Chondrocyte (in vitro differentiated cells): ENCODE measurements at regions not wholly inside any gene's neighbourhood (a gene's known extent, or its start where the extent isn't known, plus 50 kb on each side); places are given as distances from the start of the nearest gene placed in this dataset.
"Not testable (repeated sequence)": the region's sequence is repeated elsewhere in the genome, so short reads cannot be mapped to it uniquely, and the experiment has no call there.

Experiments used
- DNase-seq: peaks from one replicate; pipeline ENCODE4 v3.0.0; 2021; ENCODE audit warnings: mixed read lengths, low spot score
- H3K27ac Mint-ChIP-seq: one replicate; pipeline ENCODE4 v1.8.0; 2021; ENCODE audit warnings: mild to moderate bottlenecking, moderate library complexity, mixed read lengths; ENCODE audit not compliant: unreplicated experiment
- H3K27me3 Mint-ChIP-seq: 2 replicates; pipeline ENCODE4 v1.8.0; 2021; ENCODE audit warnings: low read depth, mixed read lengths
- H3K36me3 Mint-ChIP-seq: 2 replicates; pipeline ENCODE4 v1.8.0; 2021; ENCODE audit warnings: low read depth, mixed read lengths
- H3K4me1 Mint-ChIP-seq: 2 replicates; pipeline ENCODE4 v1.8.0; 2021; ENCODE audit warnings: low read depth, mild to moderate bottlenecking, mixed read lengths
- H3K4me3 Mint-ChIP-seq: one replicate; pipeline ENCODE4 v1.8.0; 2021; ENCODE audit warnings: mild to moderate bottlenecking, moderate library complexity, mixed read lengths; ENCODE audit not compliant: unreplicated experiment
- H3K9me3 Mint-ChIP-seq: 2 replicates; pipeline ENCODE4 v1.8.0; 2021; ENCODE audit warnings: low read depth, mixed read lengths

DNA sequence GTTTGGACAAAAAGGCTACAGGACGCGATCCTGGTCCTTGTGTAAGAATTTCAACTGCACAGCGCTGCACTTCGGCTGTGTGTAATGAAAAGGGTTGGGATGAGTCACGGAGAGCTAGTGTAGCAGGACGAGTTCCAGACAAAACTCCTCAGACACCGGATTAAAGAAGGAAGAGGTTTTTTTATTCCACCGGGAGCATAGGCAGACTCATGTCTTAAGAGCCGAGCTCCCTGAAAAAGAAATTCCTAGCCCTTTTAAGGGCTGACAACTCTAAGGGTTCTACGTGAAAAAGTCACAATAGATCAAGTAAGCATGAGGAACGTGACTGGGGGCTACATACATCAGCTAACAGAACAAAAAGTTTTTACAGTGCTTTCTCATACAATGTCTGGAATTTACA, 54.8 kb upstream of the FAM90A1 start:
- H3K27ac Mint-ChIP-seq = peak overlapping the region; percentile 13
- H3K9me3 Mint-ChIP-seq, H3K27me3 Mint-ChIP-seq, H3K36me3 Mint-ChIP-seq, H3K4me3 Mint-ChIP-seq, DNase-seq: not testable (repeated sequence)
- peaks cover 11% of the 10 kb centered on the region for H3K4me1 Mint-ChIP-seq

DNA sequence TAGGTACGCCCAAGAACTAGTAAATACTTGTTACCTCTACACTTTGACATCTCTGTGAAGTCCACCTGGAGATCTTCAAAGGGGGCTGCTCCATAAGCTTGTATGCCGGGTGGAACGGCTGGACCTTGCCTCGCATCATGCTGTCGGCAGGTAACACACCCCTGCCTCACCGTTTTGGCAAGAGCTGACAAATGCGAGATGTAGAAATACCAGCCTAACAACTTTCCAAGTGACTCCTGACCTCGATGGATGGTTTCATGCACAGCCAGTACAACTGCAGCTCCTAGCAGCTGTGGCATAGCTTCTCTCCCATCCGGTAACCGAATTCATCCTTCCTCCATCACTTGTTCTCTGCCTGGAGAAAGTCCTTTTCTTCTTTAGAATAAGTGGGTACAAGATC, 58.3 kb upstream of the FAM90A1 start:
- not testable (repeated sequence) for H3K36me3 Mint-ChIP-seq, H3K4me3 Mint-ChIP-seq, H3K27me3 Mint-ChIP-seq, H3K9me3 Mint-ChIP-seq, H3K27ac Mint-ChIP-seq, DNase-seq
- H3K4me1 Mint-ChIP-seq = peaks cover 11% of the 10 kb centered on the region

DNA sequence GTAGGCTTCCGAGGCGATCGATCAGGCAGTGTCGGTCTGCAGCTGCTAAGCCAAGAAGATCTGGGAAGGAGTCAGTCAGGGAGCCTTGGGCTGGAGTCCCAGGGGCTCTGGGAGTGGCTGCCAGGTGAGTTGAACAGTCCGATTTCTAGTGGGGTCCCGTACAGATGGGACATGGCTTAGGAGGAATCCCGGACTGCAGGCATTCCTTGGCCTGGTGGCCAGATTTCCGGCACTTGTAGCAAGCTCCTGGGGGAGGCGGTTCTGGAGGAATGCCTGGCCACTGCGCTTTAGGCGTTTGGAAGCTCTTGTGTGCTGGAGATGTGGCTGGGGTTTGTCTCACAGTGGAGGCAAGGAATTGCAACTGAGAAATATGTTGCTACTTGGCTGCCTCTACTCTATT, 64.3 kb upstream of the FAM90A1 start:
- not testable (repeated sequence) for H3K9me3 Mint-ChIP-seq, H3K27me3 Mint-ChIP-seq, H3K4me3 Mint-ChIP-seq, DNase-seq, H3K27ac Mint-ChIP-seq, H3K36me3 Mint-ChIP-seq, H3K4me1 Mint-ChIP-seq

DNA sequence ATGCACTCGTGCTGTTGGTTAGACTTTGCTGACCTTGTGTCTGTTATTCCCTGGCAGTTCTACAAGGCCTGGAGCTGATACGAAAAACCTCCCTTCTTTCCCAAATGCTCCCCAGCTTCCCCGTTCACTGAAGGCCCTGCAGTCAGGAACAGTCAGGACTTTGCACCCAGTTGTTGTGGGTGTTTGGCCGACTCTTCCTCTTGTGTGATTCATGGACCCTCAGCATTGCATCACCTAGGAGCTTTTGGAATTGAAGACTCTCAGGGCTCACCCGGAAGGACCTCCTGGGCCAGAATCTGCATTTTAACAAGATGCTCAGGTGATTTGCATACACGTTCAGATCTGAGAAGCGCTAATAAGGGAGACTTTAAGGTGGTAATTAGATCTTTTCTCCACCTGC, 67.2 kb upstream of the FAM90A1 start:
- not testable (repeated sequence) for H3K36me3 Mint-ChIP-seq, H3K4me3 Mint-ChIP-seq, H3K4me1 Mint-ChIP-seq, H3K27ac Mint-ChIP-seq, H3K9me3 Mint-ChIP-seq, H3K27me3 Mint-ChIP-seq, DNase-seq

DNA sequence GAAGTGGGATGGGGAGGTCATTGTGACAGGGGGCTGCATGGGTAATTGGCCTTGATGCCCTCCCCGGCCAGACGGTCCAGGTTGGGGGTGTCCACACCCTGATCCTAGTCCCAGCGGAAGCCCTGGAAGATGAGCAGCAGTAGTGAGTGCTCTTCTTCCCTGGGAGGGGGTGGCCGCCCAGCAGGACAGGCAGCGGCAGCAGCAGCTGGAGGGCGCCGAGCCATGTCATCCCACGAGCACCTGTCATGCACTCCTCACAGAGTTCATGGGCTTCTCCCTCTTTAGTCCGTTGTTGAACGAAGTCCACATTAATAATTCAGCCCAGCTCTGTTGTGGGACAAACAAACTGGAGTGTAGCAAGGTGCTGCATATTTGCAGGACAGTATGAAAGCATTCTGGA, 81.2 kb upstream of the FAM90A1 start:
- not testable (repeated sequence) for H3K9me3 Mint-ChIP-seq

DNA sequence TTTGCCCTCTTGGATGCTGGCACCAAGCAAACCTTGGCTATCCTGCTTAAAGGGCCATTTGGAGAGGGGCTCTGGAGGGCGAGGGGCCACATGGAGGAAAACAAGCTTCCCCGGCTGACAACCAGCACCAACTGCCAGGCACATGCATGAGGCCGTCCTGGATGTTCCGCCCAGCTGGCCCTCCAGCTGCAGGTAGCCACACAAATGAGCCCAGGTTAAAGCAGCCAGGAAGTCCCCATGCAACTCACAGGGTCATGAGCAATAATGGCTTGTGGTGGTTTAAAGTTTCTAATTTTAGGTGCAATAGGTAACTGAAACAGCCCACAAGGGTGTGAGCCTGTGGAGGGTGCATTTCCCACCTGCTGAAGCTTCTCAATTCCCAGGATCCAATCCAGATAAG, 88.6 kb upstream of the FAM90A1 start:
- H3K9me3 Mint-ChIP-seq, H3K27ac Mint-ChIP-seq, DNase-seq, H3K36me3 Mint-ChIP-seq, H3K27me3 Mint-ChIP-seq, H3K4me3 Mint-ChIP-seq, H3K4me1 Mint-ChIP-seq: not testable (repeated sequence)

More for the DNA sequence above, 81.2 kb upstream of the FAM90A1 start:
- not testable (repeated sequence) for H3K36me3 Mint-ChIP-seq, DNase-seq, H3K4me1 Mint-ChIP-seq, H3K27ac Mint-ChIP-seq, H3K27me3 Mint-ChIP-seq, H3K4me3 Mint-ChIP-seq

DNA sequence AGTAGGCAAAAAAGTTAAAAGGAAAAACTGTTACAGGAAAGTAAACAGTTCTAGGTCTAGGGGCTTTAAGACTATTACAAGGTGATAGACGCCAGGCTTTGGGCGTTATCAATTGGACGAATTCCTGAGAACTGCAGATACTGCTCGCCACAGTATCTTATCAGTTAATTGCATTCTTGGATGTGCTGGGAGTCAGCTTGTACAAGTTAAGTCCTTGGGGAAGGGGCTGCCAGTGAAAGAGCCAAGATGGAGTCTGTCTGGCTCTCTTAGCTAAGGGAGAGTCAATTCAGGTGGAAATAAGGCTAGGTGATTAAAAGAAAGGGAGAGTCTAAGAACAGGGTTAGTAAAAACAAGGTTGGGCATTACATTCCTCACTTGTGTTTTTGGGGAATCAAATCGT, 90.3 kb upstream of the FAM90A1 start:
- H3K4me1 Mint-ChIP-seq, H3K9me3 Mint-ChIP-seq, H3K36me3 Mint-ChIP-seq, H3K27ac Mint-ChIP-seq, H3K4me3 Mint-ChIP-seq, H3K27me3 Mint-ChIP-seq, DNase-seq: not testable (repeated sequence)

DNA sequence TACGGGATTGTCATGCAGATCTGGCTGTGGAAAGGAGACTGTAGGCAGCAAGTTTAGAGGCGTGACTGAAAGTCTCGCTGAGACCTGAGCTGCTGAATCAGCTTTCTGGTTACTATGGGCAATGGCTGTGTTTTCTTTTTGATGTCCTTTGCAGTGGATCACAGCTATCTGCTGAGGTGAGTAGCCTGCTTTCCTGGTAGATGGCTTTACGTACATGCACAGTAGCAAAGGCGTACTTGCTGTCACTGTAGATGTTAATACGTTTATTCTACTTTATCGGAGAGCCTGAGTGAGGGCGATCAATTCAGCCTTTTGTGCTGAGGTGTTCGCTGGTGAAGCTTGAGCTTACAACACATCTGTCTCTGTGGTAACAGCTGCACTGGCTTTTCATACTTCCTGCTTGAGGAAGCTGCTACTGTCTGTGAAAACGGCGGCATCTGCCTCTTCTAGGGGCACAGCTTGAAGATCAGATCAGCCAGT, 92.9 kb upstream of the FAM90A1 start:
- not testable (repeated sequence) for H3K27me3 Mint-ChIP-seq, H3K4me1 Mint-ChIP-seq, H3K4me3 Mint-ChIP-seq, H3K27ac Mint-ChIP-seq, DNase-seq, H3K36me3 Mint-ChIP-seq, H3K9me3 Mint-ChIP-seq

DNA sequence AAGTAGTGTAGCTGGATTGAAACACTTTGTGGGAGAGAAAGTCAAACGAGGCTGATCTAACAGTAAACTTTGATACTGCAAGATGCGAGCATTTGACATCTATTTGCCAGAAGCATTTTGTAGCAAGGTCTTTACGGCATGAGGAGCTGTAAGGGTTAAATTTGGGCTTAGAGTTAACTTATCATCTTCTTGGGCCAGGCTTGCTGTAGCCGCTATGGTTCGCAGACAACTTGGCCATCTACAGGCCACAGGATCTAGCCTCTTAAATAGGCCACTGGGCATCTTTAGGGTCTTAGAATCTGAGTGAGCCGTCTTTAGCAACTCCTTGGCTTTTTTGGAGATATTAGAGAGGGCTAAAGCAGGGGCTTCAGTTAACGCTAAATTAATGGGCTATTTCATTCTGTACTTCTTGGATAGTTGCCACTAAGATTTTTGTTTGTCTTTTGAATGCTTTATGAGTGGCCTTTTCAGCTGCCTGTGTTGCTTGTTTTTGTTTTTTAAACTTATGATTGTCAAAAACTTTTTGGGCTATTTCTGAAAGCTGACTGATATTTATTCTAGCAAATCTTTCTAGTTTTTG, 93.5 kb upstream of the FAM90A1 start:
- H3K27me3 Mint-ChIP-seq, H3K27ac Mint-ChIP-seq, H3K4me3 Mint-ChIP-seq, H3K4me1 Mint-ChIP-seq, H3K9me3 Mint-ChIP-seq, DNase-seq, H3K36me3 Mint-ChIP-seq: not testable (repeated sequence)

DNA sequence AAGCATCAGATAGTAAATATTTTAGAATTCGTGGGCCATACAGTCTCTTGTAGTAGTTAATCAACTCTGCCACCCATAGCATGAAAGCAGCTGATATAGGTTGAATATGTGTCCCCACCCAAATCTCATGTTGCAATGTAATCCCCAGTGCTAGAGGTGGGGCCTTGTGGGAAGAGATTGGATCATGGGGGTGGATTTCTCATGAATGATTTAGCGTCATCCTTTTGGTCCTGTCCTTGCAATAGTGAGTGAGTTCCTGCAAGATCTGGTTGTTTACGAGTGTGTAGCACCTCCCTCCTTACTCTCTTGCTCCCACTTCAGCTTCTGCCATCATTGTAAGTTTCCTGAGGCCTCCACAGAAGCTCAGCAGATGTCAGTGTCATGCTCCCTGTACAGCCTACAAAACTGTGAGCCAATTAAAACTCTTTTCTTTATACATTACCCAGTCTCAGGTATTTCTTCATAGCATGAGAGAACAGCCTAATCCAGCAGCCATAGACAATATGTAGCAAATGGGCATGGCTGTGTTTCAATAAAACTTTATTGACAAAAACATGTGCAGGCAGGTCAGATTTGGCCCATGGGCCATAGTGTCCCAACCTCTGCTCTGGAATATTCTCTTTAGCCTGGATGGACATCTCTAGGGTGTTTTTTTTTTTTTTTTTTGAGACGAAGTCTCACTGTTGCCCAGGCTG, 97.9 kb upstream of the FAM90A1 start:
- H3K4me1 Mint-ChIP-seq, DNase-seq, H3K36me3 Mint-ChIP-seq, H3K4me3 Mint-ChIP-seq, H3K27ac Mint-ChIP-seq, H3K27me3 Mint-ChIP-seq: not testable (repeated sequence)
- peaks cover 11% of the 10 kb centered on the region for H3K9me3 Mint-ChIP-seq

DNA sequence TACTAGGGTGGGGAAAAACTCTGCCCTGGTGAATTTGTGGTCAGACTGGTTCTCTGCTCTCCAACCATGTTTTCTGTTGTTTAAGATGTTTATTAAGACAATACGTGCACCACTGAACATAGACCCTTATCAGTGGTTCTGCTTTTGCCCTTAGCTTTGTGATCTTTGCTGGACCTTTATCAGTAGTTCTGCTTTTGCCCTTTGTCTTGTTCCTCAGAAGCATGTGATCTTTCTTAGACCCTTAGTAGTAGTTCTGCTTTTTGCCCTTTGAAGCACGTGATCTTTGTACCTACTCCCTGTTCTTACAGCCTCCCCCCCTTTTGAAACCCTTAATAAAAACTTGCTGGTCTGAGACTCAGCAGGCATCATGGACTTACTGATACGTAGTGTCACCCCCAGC, 101.4 kb upstream of the FAM90A1 start:
- not testable (repeated sequence) for H3K4me3 Mint-ChIP-seq, H3K27me3 Mint-ChIP-seq, DNase-seq, H3K36me3 Mint-ChIP-seq, H3K4me1 Mint-ChIP-seq, H3K27ac Mint-ChIP-seq
- H3K9me3 Mint-ChIP-seq = peaks cover 13% of the 10 kb centered on the region

DNA sequence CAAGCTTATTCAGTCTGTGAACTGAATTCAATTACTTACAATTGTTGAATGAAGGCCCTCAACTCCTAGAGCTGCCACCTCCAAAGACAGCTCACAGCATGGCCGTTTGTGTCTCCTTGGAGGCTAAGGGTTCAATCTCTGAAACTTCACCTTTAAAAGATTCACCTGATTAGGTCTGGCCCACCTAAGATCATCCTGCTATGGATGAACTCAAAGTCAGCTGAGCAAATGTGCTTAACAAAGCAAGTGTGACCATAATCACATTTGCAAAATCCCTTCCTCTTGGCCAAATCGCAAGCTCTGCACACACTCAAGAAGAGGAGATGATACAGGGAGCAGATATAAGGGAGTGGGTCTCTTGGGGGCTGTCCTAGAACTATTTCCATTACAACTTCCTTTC, 105.0 kb upstream of the FAM90A1 start:
- H3K27ac Mint-ChIP-seq, H3K27me3 Mint-ChIP-seq, H3K4me3 Mint-ChIP-seq, H3K4me1 Mint-ChIP-seq, H3K36me3 Mint-ChIP-seq, DNase-seq: not testable (repeated sequence)
- H3K9me3 Mint-ChIP-seq = peaks cover 13% of the 10 kb centered on the region

DNA sequence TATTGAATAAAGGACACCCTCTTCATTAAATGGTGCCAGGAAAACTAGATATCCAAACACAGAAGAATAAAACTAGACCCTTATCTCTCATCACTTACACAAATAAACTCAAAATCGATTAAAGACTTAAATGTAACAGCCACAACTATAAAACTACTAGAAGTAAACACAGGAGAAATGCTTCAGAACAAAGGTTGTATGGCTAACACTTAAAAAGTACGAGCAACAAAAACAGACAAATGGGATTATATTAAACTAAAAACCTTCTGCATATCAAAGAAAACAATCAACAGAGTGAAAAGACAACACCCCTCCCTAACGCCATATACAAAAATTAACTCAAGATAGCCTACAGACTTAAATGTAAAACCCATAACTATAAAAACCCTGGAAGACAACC, 104.7 kb upstream of the CLEC6A start:
- DNase-seq, H3K4me3 Mint-ChIP-seq, H3K36me3 Mint-ChIP-seq, H3K4me1 Mint-ChIP-seq, H3K27me3 Mint-ChIP-seq, H3K9me3 Mint-ChIP-seq, H3K27ac Mint-ChIP-seq: not testable (repeated sequence)
